Trophoblast cell (in vitro differentiated cells and primary cell): ENCODE measurements at regions not wholly inside any gene's neighbourhood (a gene's known extent, or its start where the extent isn't known, plus 50 kb on each side); places are given as distances from the start of the nearest gene placed in this dataset.

Experiments used
- DNase-seq, 2 donors: peaks; one replicate each; pipeline ENCODE4 v3.0.0-alpha.2; 2016
- H2AFZ ChIP-seq: 2 replicates; pipeline ENCODE4 v1.6.1; 2013; ENCODE audit warnings: low read length, moderate library complexity, mild to moderate bottlenecking; ENCODE audit not compliant: insufficient read depth, poor library complexity
- H2AK5ac ChIP-seq: 2 replicates; pipeline ENCODE4 v1.6.1; 2013; ENCODE audit warnings: mild to moderate bottlenecking, low read length
- H2BK120ac ChIP-seq: 2 replicates; pipeline ENCODE4 v1.6.1; 2013; ENCODE audit warnings: low read length, mild to moderate bottlenecking, moderate library complexity; ENCODE audit not compliant: insufficient read depth, poor library complexity
- H2BK12ac ChIP-seq: 2 replicates; pipeline ENCODE4 v1.6.1; 2013; ENCODE audit warnings: mild to moderate bottlenecking, low read length, moderate library complexity
- H2BK5ac ChIP-seq: 2 replicates; pipeline ENCODE4 v1.6.1; 2013; ENCODE audit warnings: low read length, low read depth, moderate library complexity, mild to moderate bottlenecking; ENCODE audit not compliant: poor library complexity
- H3K14ac ChIP-seq: 2 replicates; pipeline ENCODE4 v1.6.1; 2013; ENCODE audit warnings: mild to moderate bottlenecking, low read length
- H3K18ac ChIP-seq: 2 replicates; pipeline ENCODE4 v1.6.1; 2013; ENCODE audit warnings: mild to moderate bottlenecking, low read length
- H3K23ac ChIP-seq: 2 replicates; pipeline ENCODE4 v1.6.1; 2013; ENCODE audit warnings: low read length
- H3K27ac ChIP-seq: 2 replicates; pipeline ENCODE4 v1.5.1; 2013; ENCODE audit warnings: low read depth, mild to moderate bottlenecking, inconsistent platforms, low read length, moderate library complexity
- H3K27me3 ChIP-seq: 2 replicates; pipeline ENCODE4 v1.6.1; 2013; ENCODE audit warnings: inconsistent platforms, mild to moderate bottlenecking, low read length, moderate library complexity; ENCODE audit not compliant: insufficient read depth
- H3K36me3 ChIP-seq, 2 experiments: 1 replicate in 1 of 2; 2 replicates in 1 of 2; pipeline ENCODE4 v1.6.1; 2013; ENCODE audit warnings: low read length in 2 of 2, mild to moderate bottlenecking in 2 of 2, moderate library complexity in 1 of 2; ENCODE audit not compliant: insufficient read depth in 2 of 2, control insufficient read depth in 1 of 2
- H3K4ac ChIP-seq: 2 replicates; pipeline ENCODE4 v1.6.1; 2013; ENCODE audit warnings: low read depth, mild to moderate bottlenecking, low read length, moderate library complexity
- H3K4me1 ChIP-seq, 2 experiments: 1 replicate in 1 of 2; 2 replicates in 1 of 2; pipeline ENCODE4 v1.6.1; 2013; ENCODE audit warnings: low read length in 2 of 2, mild to moderate bottlenecking in 2 of 2, moderate library complexity in 1 of 2; ENCODE audit not compliant: insufficient read depth in 2 of 2, control insufficient read depth in 1 of 2
- H3K4me2 ChIP-seq: 2 replicates; pipeline ENCODE4 v1.6.1; 2013; ENCODE audit warnings: inconsistent platforms, mild to moderate bottlenecking, low read length, moderate library complexity
- H3K4me3 ChIP-seq: 2 replicates; pipeline ENCODE4 v1.5.1; 2013; ENCODE audit warnings: mild to moderate bottlenecking, low read depth, low read length, inconsistent platforms
- H3K79me1 ChIP-seq: one replicate; pipeline ENCODE4 v1.6.1; 2013; ENCODE audit warnings: low read length
- H3K79me2 ChIP-seq: 2 replicates; pipeline ENCODE4 v1.6.1; 2013; ENCODE audit warnings: low read length, mild to moderate bottlenecking; ENCODE audit not compliant: control insufficient read depth, insufficient read depth, poor library complexity
- H3K9ac ChIP-seq: 2 replicates; pipeline ENCODE4 v1.6.1; 2013; ENCODE audit warnings: mild to moderate bottlenecking, low read length
- H3K9me3 ChIP-seq: 2 replicates; pipeline ENCODE4 v1.6.1; 2013; ENCODE audit warnings: low read depth, mild to moderate bottlenecking, control low read depth, inconsistent platforms, low read length; ENCODE audit not compliant: insufficient read depth
- H4K12ac ChIP-seq: 2 replicates; pipeline ENCODE4 v1.6.1; 2013; ENCODE audit warnings: low read depth, mild to moderate bottlenecking, low read length, moderate library complexity
- H4K8ac ChIP-seq: 2 replicates; pipeline ENCODE4 v1.6.1; 2013; ENCODE audit warnings: low read depth, mild to moderate bottlenecking, low read length, moderate library complexity
- H4K91ac ChIP-seq: one replicate; pipeline ENCODE4 v1.6.1; 2013; ENCODE audit warnings: low read depth, mild to moderate bottlenecking, low read length, moderate library complexity
- WGBS: extraction: QIAGEN DNeasy Blood & Tissue Kit; methylation state at CpG from one replicate; pipeline ENCODE4 v1.1.7; 2013; ENCODE audit warnings: missing lambda C conversion rate; ENCODE audit not compliant: insufficient read length, insufficient coverage; ENCODE audit errors: extremely low coverage; 5-methylcytosine and 5-hydroxymethylcytosine counted together

DNA sequence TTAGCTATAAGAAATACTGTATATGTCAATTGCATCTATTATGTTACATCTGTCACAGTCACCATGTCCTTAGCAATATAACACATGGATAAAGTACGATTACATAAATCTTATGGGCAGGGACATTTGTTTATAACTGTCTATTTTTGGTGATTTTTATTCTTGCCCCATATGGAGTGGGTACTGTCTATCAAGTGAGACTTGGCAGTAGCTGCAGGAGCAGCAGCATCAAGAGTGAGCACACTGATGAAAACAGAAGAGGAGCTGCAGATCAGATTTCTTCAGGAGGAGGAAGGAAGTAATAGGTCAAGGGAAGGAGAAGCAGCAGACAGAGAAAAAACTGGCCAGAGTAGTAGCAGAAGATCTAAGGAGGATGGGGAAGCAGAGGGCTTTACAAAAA lies 516.7 kb downstream of the C6orf118 start:
- Histone ChIP-seq H3K27ac (no peak overlapping the region), H3K79me2 (no peaks in the 10 kb centered on the region), H3K18ac (no peak overlapping the region), H3K4me3 (no peak overlapping the region), H2BK120ac (no peak overlapping the region), H3K9me3 (no peaks in the 10 kb centered on the region), H3K79me1 (no peaks in the 10 kb centered on the region), H4K8ac (no peak overlapping the region), H3K27me3 (no peaks in the 10 kb centered on the region), H2BK12ac (no peak overlapping the region), H4K91ac (no peak overlapping the region), H3K4me2 (no peak overlapping the region), H3K23ac (no peak overlapping the region), H3K4me1 (no peaks in the 10 kb centered on the region), H2AFZ (no peak overlapping the region), H3K14ac (no peak overlapping the region), H2BK5ac (no peak overlapping the region), H3K36me3 (no peaks in the 10 kb centered on the region), H3K9ac (no peak overlapping the region), H2AK5ac (no peak overlapping the region), H4K12ac (no peak overlapping the region), H3K4ac (no peak overlapping the region)
- no CpG with 5 or more reads among the region's 1 CpG for WGBS
- no peak for DNase-seq

DNA sequence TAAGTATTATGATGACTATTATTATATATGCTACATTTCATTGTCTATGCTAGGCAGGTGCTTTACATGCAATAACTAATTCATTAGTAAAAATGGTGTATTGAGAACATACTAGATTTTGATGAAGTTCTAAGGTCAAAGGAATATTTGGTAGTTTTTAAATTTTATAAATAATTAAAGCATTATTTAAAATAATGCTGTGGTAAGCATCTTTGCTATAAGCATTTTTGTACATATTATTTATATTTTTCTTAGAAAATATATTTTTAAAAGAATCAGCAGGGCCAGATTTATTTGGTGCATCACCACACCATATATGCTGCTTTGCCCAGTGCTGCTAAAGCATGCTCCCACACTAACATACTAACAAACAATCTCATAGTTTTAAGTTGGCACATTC lies 517.9 kb downstream of the C6orf118 start:
- Histone ChIP-seq H3K79me1 (no peaks in the 10 kb centered on the region), H3K14ac (no peak overlapping the region), H4K12ac (no peak overlapping the region), H3K36me3 (no peaks in the 10 kb centered on the region), H3K23ac (no peak overlapping the region), H3K79me2 (no peaks in the 10 kb centered on the region), H3K4me3 (no peak overlapping the region), H2BK120ac (no peak overlapping the region), H4K8ac (no peak overlapping the region), H3K4me1 (no peaks in the 10 kb centered on the region), H2BK12ac (no peak overlapping the region), H3K4ac (no peak overlapping the region), H2BK5ac (no peak overlapping the region), H2AK5ac (no peak overlapping the region), H2AFZ (no peak overlapping the region), H3K27me3 (no peaks in the 10 kb centered on the region), H3K9me3 (no peaks in the 10 kb centered on the region), H3K18ac (no peak overlapping the region), H4K91ac (no peak overlapping the region), H3K9ac (no peak overlapping the region), H3K4me2 (no peak overlapping the region), H3K27ac (no peak overlapping the region)
- DNase-seq = no peak

DNA sequence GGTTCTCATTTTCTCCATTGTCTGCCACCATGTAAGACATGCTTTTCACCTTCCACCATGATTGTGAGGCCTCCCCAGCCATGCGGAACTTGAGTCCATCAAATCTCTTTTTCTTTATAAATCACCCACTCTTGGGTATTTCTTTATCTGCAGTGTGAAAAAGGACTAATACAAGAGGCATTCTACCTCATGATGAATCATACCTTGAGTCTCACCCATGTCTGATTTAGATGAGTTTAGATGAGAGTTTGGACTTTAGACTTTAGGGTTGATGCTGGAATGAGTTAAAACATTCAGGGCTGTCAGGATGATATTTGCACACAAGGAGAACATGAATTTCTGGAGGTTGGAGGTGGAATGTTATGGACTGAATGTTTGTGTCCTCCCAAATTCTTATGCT lies 545.6 kb downstream of the C6orf118 start:
- H3K23ac ChIP-seq = no peak overlapping the region
- no peak overlapping the region for H2BK120ac ChIP-seq
- H3K14ac ChIP-seq = no peak overlapping the region
- no peak overlapping the region for H2AFZ ChIP-seq
- no peak overlapping the region for H3K4ac ChIP-seq
- no CpG with 5 or more reads among the region's 1 CpG for WGBS
- no peak overlapping the region for H2BK5ac ChIP-seq
- no peak overlapping the region for H2AK5ac ChIP-seq
- no peak overlapping the region for H3K4me2 ChIP-seq
- H4K12ac ChIP-seq = no peak overlapping the region
- no peak for DNase-seq
- no peak overlapping the region for H4K91ac ChIP-seq
- H3K4me3 ChIP-seq = no peak overlapping the region
- H4K8ac ChIP-seq = no peak overlapping the region
- H3K9ac ChIP-seq = no peak overlapping the region
- H3K79me1 ChIP-seq = no peaks in the 10 kb centered on the region
- no peaks in the 10 kb centered on the region for H3K4me1 ChIP-seq
- no peak overlapping the region for H2BK12ac ChIP-seq
- H3K27me3 ChIP-seq = no peaks in the 10 kb centered on the region
- H3K79me2 ChIP-seq = no peaks in the 10 kb centered on the region
- H3K9me3 ChIP-seq = no peaks in the 10 kb centered on the region
- H3K18ac ChIP-seq = no peak overlapping the region
- no peaks in the 10 kb centered on the region for H3K36me3 ChIP-seq
- no peak overlapping the region for H3K27ac ChIP-seq

DNA sequence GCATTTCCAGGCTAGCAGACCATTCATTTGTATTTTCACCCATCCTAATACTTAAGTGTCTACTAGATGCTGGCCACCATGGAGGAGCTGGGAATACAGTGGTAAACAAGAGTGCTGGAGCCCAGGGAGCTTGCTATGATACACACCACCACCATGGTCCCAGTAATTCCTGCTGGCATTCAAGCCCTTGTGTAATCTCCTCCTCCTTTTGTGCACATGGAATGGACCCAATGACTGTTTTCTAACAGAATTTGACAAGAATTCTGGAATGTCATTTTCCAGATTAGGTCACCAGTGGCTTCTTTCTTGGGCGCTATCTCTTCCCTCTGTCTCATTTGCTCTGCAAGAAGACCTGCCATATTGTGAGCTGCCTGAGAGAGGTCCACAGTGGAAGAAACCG lies 552.0 kb downstream of the C6orf118 start:
- Histone ChIP-seq H2AFZ (no peak overlapping the region), H3K79me2 (no peaks in the 10 kb centered on the region), H3K27ac (no peak overlapping the region), H4K8ac (no peak overlapping the region), H3K9ac (no peak overlapping the region), H3K14ac (no peak overlapping the region), H3K4me2 (no peak overlapping the region), H3K18ac (no peak overlapping the region), H3K9me3 (no peaks in the 10 kb centered on the region), H2BK120ac (no peak overlapping the region), H3K79me1 (no peaks in the 10 kb centered on the region), H3K4ac (no peak overlapping the region), H3K27me3 (no peaks in the 10 kb centered on the region), H3K36me3 (no peaks in the 10 kb centered on the region), H2BK5ac (no peak overlapping the region), H2AK5ac (no peak overlapping the region), H2BK12ac (no peak overlapping the region), H3K23ac (no peak overlapping the region), H3K4me1 (no peaks in the 10 kb centered on the region), H3K4me3 (no peak overlapping the region), H4K91ac (no peak overlapping the region), H4K12ac (no peak overlapping the region)
- DNase-seq = peak; percentile 64 to 84
- no CpG with 5 or more reads among the region's 2 CpGs for WGBS

DNA sequence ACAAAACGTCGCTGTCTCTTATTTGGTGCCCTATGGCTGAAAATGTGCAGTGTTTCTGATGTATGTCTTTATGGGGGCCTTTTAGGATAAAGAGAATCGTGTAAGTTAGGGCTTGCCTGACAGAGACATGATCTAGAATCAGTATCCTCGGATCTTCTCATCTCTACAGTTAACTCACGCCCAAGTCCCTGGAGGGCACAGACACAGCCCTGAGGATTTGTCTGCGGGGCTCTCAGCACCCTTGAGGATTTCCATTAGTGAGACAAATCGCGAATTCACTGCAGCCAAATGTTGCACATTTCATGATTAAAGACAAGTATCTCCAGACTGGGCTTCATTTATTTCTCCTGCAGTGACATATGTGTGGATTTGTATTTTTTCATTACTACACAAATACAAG lies 552.7 kb downstream of the C6orf118 start:
- peak in 1 of 2 donors; percentile 32 for DNase-seq
- Histone ChIP-seq H4K8ac (no peak overlapping the region), H3K36me3 (no peaks in the 10 kb centered on the region), H3K9me3 (no peaks in the 10 kb centered on the region), H4K12ac (no peak overlapping the region), H2AK5ac (no peak overlapping the region), H3K79me1 (no peaks in the 10 kb centered on the region), H3K27ac (no peak overlapping the region), H3K4ac (no peak overlapping the region), H3K18ac (no peak overlapping the region), H3K9ac (no peak overlapping the region), H4K91ac (no peak overlapping the region), H3K14ac (no peak overlapping the region), H3K23ac (no peak overlapping the region), H2BK120ac (no peak overlapping the region), H3K79me2 (no peaks in the 10 kb centered on the region), H2AFZ (no peak overlapping the region), H3K4me3 (no peak overlapping the region), H3K4me2 (no peak overlapping the region), H2BK5ac (no peak overlapping the region), H3K4me1 (no peaks in the 10 kb centered on the region), H2BK12ac (no peak overlapping the region), H3K27me3 (no peaks in the 10 kb centered on the region)
- no CpG with 5 or more reads among the region's 8 CpGs for WGBS
